GM12891 (cell line): ENCODE measurements at regions not wholly inside any gene's neighbourhood (a gene's known extent, or its start where the extent isn't known, plus 50 kb on each side); places are given as distances from the start of the nearest gene placed in this dataset.

Experiments used
- POLR2A ChIP-seq: IDR thresholded peaks from 2 replicates; pipeline ENCODE4 v1.6.1; 2011; ENCODE audit warnings: low read depth, low read length, control low read depth
- POLR2AphosphoS5 ChIP-seq: IDR thresholded peaks from 2 replicates; pipeline ENCODE4 v1.6.1; 2011; ENCODE audit warnings: low read depth, low read length, control low read depth

- TF ChIP-seq POLR2A, result no peak
- no peak for TF ChIP-seq POLR2AphosphoS5
These were observed 113.1 kb upstream of the PCSK1 start for GRCh38 chr5:96546120-96546519.
